HK-2 (cell line): ENCODE measurements at regions not wholly inside any gene's neighbourhood (a gene's known extent, or its start where the extent isn't known, plus 50 kb on each side); places are given as distances from the start of the nearest gene placed in this dataset.

Experiments
- DNase-seq: peaks from one replicate; pipeline ENCODE4 v3.0.0-alpha.2; 2018; ENCODE audit not compliant: unreplicated experiment

GRCh38 chr4:74692972-74693371, 101.4 kb downstream of the BTC start:
- no peak for DNase-seq
